WI38 (cell line): ENCODE measurements at regions not wholly inside any gene's neighbourhood (a gene's known extent, or its start where the extent isn't known, plus 50 kb on each side); places are given as distances from the start of the nearest gene placed in this dataset.

Source experiments
- H3K4me3 ChIP-seq: 2 replicates; pipeline ENCODE4 v1.5.1; 2011; ENCODE audit warnings: low read depth, mild to moderate bottlenecking, control low read depth, low read length
- CTCF ChIP-seq: IDR thresholded peaks from 2 replicates; pipeline ENCODE4 v1.5.1; 2012; ENCODE audit warnings: low read depth, mild to moderate bottlenecking, control low read depth, low read length

GRCh38 chr22:47382164-47382890, 619.9 kb downstream of the TBC1D22A start:
- H3K4me3 ChIP-seq = no peak overlapping the region
- TF ChIP-seq CTCF = no peak

DNA sequence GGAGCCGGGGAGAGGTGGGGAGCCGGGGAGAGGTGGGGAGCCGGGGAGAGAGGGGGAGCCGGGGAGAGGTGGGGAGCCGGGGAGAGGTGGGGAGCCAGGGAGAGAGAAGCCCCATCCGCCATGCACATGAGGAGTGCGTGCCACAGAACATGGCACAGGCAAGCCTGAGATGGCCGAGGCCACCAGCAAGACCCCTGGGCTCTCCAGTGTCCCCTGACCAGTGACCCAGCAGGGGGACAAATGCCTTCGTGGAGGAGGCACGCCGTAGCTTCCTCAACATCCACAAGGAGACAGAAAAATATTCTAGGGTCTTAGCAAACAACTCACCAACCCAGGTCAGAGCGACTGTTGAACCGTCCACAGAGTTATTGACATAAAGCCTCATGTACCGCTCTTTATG, 618.8 kb downstream of the TBC1D22A start:
- TF ChIP-seq CTCF = no peak

DNA sequence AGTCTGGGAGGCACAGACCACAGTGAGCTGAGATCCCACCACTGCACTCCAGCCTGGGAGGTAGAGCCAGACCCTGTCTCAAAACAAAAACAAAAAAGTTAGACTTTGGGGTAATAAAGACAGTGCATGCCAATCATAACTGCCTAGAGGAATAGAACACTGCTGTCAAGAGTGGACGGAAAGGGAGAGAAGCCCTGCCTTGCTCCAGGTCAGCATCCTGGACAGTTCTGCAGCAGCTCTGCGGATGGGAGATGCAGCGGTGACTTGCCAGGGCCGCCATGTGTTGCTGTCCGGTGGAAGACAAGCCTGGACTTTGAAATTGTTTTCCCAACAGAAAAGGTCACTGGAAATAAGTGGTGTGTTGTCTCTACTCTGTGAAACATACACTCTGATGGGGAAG, 618.2 kb downstream of the TBC1D22A start:
- no peak for TF ChIP-seq CTCF

More for the DNA sequence above, 618.8 kb downstream of the TBC1D22A start:
- H3K4me3 ChIP-seq = no peak overlapping the region

GRCh38 chr22:47379037-47379436, 616.6 kb downstream of the TBC1D22A start:
- no peak overlapping the region for H3K4me3 ChIP-seq
- no peak for TF ChIP-seq CTCF

More for the DNA sequence above, 618.2 kb downstream of the TBC1D22A start:
- H3K4me3 ChIP-seq = no peak overlapping the region

- no peak for TF ChIP-seq CTCF
- H3K4me3 ChIP-seq = no peak overlapping the region
These were observed 615.6 kb downstream of the TBC1D22A start for GRCh38 chr22:47377926-47378560.

- no peak overlapping the region for H3K4me3 ChIP-seq
- TF ChIP-seq CTCF = no peak
These were observed 614.6 kb downstream of the TBC1D22A start for GRCh38 chr22:47376901-47377505.

GRCh38 chr22:47376322-47376700, 613.9 kb downstream of the TBC1D22A start:
- TF ChIP-seq CTCF = no peak
- no peak overlapping the region for H3K4me3 ChIP-seq
